Lower leg skin (tissue), 3 donors: ENCODE measurements at regions not wholly inside any gene's neighbourhood (a gene's known extent, or its start where the extent isn't known, plus 50 kb on each side); places are given as distances from the start of the nearest gene placed in this dataset.

ENCODE experiments used
- POLR2A ChIP-seq, 2 donors: fragments of 450-650 bp; IDR thresholded peaks; one replicate each; pipeline ENCODE4 v1.6.1; 2016 to 2017; ENCODE audit warnings: antibody characterized with exemption in 2 of 2, mild to moderate bottlenecking in 1 of 2, moderate library complexity in 1 of 2
- TF ChIP-seq, protein P1 (sequence below), 3 donors: fragments of 450-650 bp; IDR thresholded peaks; one replicate each; pipeline ENCODE4 v1.5.1; 2016; ENCODE audit warnings: antibody characterized with exemption in 3 of 3, mild to moderate bottlenecking in 3 of 3, moderate library complexity in 2 of 3

DNA sequence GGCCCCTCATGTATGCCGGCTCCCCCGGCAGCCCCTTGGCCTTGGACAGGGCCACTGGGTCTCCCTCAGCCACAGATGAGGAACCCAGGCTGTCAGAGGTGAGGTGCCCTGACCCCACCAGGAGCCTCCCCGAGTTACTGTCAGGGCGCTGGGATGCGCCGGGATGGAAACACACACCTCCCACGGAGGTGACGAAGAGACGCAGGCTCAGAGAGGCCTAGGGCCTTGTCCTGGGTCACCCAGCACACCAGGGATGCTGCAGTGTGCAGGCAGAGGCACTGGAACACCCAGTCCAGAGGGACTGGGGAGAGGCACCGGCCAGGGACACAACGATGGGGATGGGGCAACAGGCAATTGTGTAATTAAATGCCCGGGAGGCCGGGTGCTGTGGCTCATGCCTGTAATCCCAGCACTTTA is 81.2 kb upstream of the PRR5 start:
- no peak for TF ChIP-seq POLR2A (IDR thresholded peaks at IDR 0.05)
- TF ChIP-seq, protein P1, sequence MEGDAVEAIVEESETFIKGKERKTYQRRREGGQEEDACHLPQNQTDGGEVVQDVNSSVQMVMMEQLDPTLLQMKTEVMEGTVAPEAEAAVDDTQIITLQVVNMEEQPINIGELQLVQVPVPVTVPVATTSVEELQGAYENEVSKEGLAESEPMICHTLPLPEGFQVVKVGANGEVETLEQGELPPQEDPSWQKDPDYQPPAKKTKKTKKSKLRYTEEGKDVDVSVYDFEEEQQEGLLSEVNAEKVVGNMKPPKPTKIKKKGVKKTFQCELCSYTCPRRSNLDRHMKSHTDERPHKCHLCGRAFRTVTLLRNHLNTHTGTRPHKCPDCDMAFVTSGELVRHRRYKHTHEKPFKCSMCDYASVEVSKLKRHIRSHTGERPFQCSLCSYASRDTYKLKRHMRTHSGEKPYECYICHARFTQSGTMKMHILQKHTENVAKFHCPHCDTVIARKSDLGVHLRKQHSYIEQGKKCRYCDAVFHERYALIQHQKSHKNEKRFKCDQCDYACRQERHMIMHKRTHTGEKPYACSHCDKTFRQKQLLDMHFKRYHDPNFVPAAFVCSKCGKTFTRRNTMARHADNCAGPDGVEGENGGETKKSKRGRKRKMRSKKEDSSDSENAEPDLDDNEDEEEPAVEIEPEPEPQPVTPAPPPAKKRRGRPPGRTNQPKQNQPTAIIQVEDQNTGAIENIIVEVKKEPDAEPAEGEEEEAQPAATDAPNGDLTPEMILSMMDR (IDR thresholded peaks at IDR 0.05): no peak
